Fibroblast of mammary gland (primary cell): ENCODE measurements at regions not wholly inside any gene's neighbourhood (a gene's known extent, or its start where the extent isn't known, plus 50 kb on each side); places are given as distances from the start of the nearest gene placed in this dataset.

ENCODE experiments used
- DNase-seq: peaks from one replicate; pipeline ENCODE4 v3.0.0-alpha.2; 2010; ENCODE audit warnings: low read depth
- H3K4me3 ChIP-seq: 2 replicates; pipeline ENCODE4 v1.5.1; 2011; ENCODE audit warnings: low read depth, mild to moderate bottlenecking, low read length, moderate library complexity; ENCODE audit not compliant: control insufficient read depth
- CTCF ChIP-seq: conservative IDR thresholded peaks from 2 replicates; pipeline ENCODE4 v1.5.1; 2011; ENCODE audit warnings: low read depth, low read length, inconsistent platforms; ENCODE audit not compliant: control insufficient read depth, insufficient read depth

GRCh38 chr6:119447921-119448320 lies 98.4 kb upstream of the MAN1A1 start:
- no peak for TF ChIP-seq CTCF
- no peak for DNase-seq
- no peak overlapping the region for H3K4me3 ChIP-seq

- DNase-seq: peak; percentile 82
- TF ChIP-seq CTCF: no peak
Observed at GRCh38 chr6:119446609-119447008, 97.0 kb upstream of the MAN1A1 start.

GRCh38 chr6:119446115-119446554 lies 96.6 kb upstream of the MAN1A1 start:
- no peak for TF ChIP-seq CTCF
- H3K4me3 ChIP-seq: no peak overlapping the region
- peak; percentile 74 for DNase-seq

More at GRCh38 chr6:119446609-119447008, 97.0 kb upstream of the MAN1A1 start:
- H3K4me3 ChIP-seq: no peak overlapping the region

GRCh38 chr6:119445666-119446065 lies 96.1 kb upstream of the MAN1A1 start:
- TF ChIP-seq CTCF: no peak
- DNase-seq: no peak
- H3K4me3 ChIP-seq: no peak overlapping the region

- DNase-seq: peak; percentile 35
- TF ChIP-seq CTCF: no peak
- no peak overlapping the region for H3K4me3 ChIP-seq
Observed at GRCh38 chr6:119444642-119445557, 95.3 kb upstream of the MAN1A1 start.

- peak; percentile 60 for DNase-seq
- no peak for TF ChIP-seq CTCF
- no peak overlapping the region for H3K4me3 ChIP-seq
Observed at GRCh38 chr6:119443993-119444641, 94.6 kb upstream of the MAN1A1 start.
